HepG2 (cell line): ENCODE measurements at regions not wholly inside any gene's neighbourhood (a gene's known extent, or its start where the extent isn't known, plus 50 kb on each side); places are given as distances from the start of the nearest gene placed in this dataset.
A peak's percentile ranks its signal among the peaks of the same experiment; 100 is the strongest.

Source experiments
- ATAC-seq: fragments of 200-7000 bp; cut with Tn5 transposase; 3 replicates; pipeline ENCODE4 v1.9.1; 2020; ENCODE audit warnings: mild to moderate bottlenecking, moderate library complexity
- BruUV-seq: library from RNA; stranded (reverse); fragments of 400-500 nt; replicated peaks from 2 replicates; lab custom pipeline; 2021; lab: Mats Ljungman, UMichigan
- CTCF ChIA-PET: fragments of 300-600 bp; formaldehyde crosslinking; extraction: SDS; loops from one replicate; lab custom pipeline; 2021; ENCODE audit warnings: low total read pairs, inconsistent platforms, low intra/inter-chr PET ratio; lab: Yijun Ruan, JAX
- POLR2A ChIA-PET: fragments of 350-600 bp; sonication (Branson Sonifier 250); formaldehyde crosslinking; loops from one replicate; lab custom pipeline; 2020; ENCODE audit warnings: antibody characterized with exemption, inconsistent platforms; lab: Yijun Ruan, JAX
- DNase-seq: peaks from one replicate; pipeline ENCODE4 v3.0.0-alpha.2; 2015; ENCODE audit warnings: low spot score
- FAIRE-seq: peaks from 3 replicates; lab custom pipeline; 2011; peaks lifted over from hg19 to GRCh38; lab: Jason Lieb, UNC
- H2AFZ ChIP-seq: one replicate; pipeline ENCODE4 v1.6.1; 2011; ENCODE audit warnings: low read length, inconsistent platforms
- H3K27ac ChIP-seq: fragments of 300-600 bp; 3 replicates; pipeline ENCODE4 v1.8.0; 2011; ENCODE audit warnings: mixed run types, mild to moderate bottlenecking, mixed read lengths, low read length, inconsistent platforms; ENCODE audit not compliant: insufficient read depth; ENCODE audit errors: extremely low read length
- H3K27me3 ChIP-seq, 2 experiments: fragments of 200-600 bp in 1 of 2; 2 replicates in 1 of 2; 3 replicates in 1 of 2; pipeline versions ENCODE4 v1.6.0 to v1.8.0; 2011; ENCODE audit warnings: low read length in 2 of 2, mild to moderate bottlenecking in 2 of 2, moderate library complexity in 2 of 2, inconsistent platforms in 1 of 2; ENCODE audit not compliant: insufficient read depth in 2 of 2, control insufficient read depth in 1 of 2
- H3K36me3 ChIP-seq, 2 experiments: fragments of 200-600 bp in 1 of 2; replicated peaks in 1 of 2; 2 replicates in 1 of 2; 3 replicates in 1 of 2; pipeline versions ENCODE4 v1.5.1 to v1.8.0; 2011; ENCODE audit warnings: low read length in 2 of 2, inconsistent platforms in 1 of 2; ENCODE audit not compliant: insufficient read depth in 2 of 2, control insufficient read depth in 1 of 2
- H3K4me1 ChIP-seq: 2 replicates; pipeline ENCODE4 v1.5.1; 2012; ENCODE audit warnings: low read length, inconsistent platforms; ENCODE audit not compliant: insufficient read depth
- H3K4me2 ChIP-seq: 2 replicates; pipeline ENCODE4 v1.6.0; 2011; ENCODE audit warnings: low read depth, low read length, inconsistent platforms
- H3K4me3 ChIP-seq, 3 experiments: fragments of 200-600 bp in 1 of 3; sonication (generic), shearing (Covaris generic) in 1 of 3; replicated peaks in 1 of 3; 2 replicates each; pipeline ENCODE4 v1.5.1; 2011 to 2016; ENCODE audit warnings: low read length in 3 of 3, inconsistent platforms in 2 of 3, low read depth in 2 of 3, mild to moderate bottlenecking in 2 of 3, control low read depth in 1 of 3, mixed read lengths in 1 of 3; ENCODE audit not compliant: insufficient read depth in 1 of 3
- H3K79me2 ChIP-seq: one replicate; pipeline ENCODE4 v1.6.1; 2011; ENCODE audit warnings: low read length, inconsistent platforms; ENCODE audit not compliant: insufficient read depth
- H3K9ac ChIP-seq: 2 replicates; pipeline ENCODE4 v1.6.0; 2011; ENCODE audit warnings: mild to moderate bottlenecking, low read depth, low read length, inconsistent platforms; ENCODE audit not compliant: insufficient read depth
- H3K9me3 ChIP-seq: 2 replicates; pipeline ENCODE4 v1.5.1; 2012; ENCODE audit warnings: mild to moderate bottlenecking, low read length
- H4K20me1 ChIP-seq: 2 replicates; pipeline ENCODE4 v1.6.0; 2011; ENCODE audit warnings: inconsistent platforms, mild to moderate bottlenecking, low read length, moderate library complexity; ENCODE audit not compliant: insufficient read depth
- SMC3 ChIP-seq: IDR thresholded peaks from 2 replicates; pipeline ENCODE4 v1.6.1; 2011; ENCODE audit warnings: low read length, improper control_type of control experiment
- STAG1 ChIP-seq: sonication (generic); formaldehyde crosslinking; IDR thresholded peaks from 2 replicates; pipeline ENCODE4 v1.4.0; 2020; ENCODE audit warnings: missing genetic modification reagents
- ZNF460 ChIP-seq: sonication (generic); formaldehyde crosslinking; IDR thresholded peaks from 2 replicates; pipeline ENCODE4 v1.5.1; 2020; ENCODE audit warnings: missing genetic modification reagents, mild to moderate bottlenecking, borderline replicate concordance
- ZNF530 ChIP-seq: sonication (generic); formaldehyde crosslinking; IDR thresholded peaks from 2 replicates; pipeline ENCODE4 v1.5.0; 2020; ENCODE audit warnings: low read depth, mild to moderate bottlenecking, missing genetic modification reagents
- WGBS: methylation state at CpG from one replicate; pipeline ENCODE4 v1.1.6; 2017; ENCODE audit warnings: low lambda C conversion rate; 5-methylcytosine and 5-hydroxymethylcytosine counted together
- in situ Hi-C: cut with HindIII; loops from 2 replicates; pipeline ENCODE4 v1.10.0; 2017; ENCODE audit warnings: low pct_unique_long_range_greater_than_20kb; ENCODE audit not compliant: extremely low pct_ligation_motif_present
- intact Hi-C: fragments of 100-400 bp; cut with micrococcal nuclease; formaldehyde crosslinking; loops from one replicate; pipeline ENCODE4 v1.10.0; 2022; ENCODE audit not compliant: unreplicated experiment
- TF ChIP-seq, protein P1 (sequence below): sonication (generic); IDR thresholded peaks from 2 replicates; pipeline ENCODE4 v1.6.1; 2016; ENCODE audit warnings: low read depth, borderline replicate concordance
- TF ChIP-seq, protein P2 (sequence below): sonication (generic); formaldehyde crosslinking; IDR thresholded peaks from 2 replicates; pipeline ENCODE4 v1.4.0; 2020; ENCODE audit warnings: missing genetic modification reagents
- TF ChIP-seq, protein P3 (sequence below): sonication (generic); formaldehyde crosslinking; IDR thresholded peaks from 2 replicates; pipeline ENCODE4 v1.5.0; 2020; ENCODE audit warnings: mild to moderate bottlenecking, missing genetic modification reagents, moderate library complexity

DNA sequence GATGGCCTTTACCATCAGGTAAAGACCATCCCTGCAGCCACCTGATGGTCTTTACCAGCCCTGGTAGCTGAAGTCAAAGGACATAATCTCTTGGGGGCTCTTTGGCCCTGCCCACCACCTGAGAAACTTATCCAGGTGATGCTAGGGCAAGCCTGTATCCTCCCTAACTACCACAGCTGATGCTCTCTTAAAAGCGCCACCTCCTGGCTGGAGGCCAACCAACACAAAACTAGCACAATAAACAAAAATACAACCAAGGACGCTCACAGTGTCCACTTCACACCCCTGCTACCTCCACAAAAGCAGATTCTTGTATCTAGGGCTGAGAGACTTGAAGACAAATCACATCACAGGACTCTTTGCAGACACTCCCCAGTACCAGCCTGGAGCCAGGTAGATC lies 357.1 kb upstream of the POU3F1 start:
- no peak for ATAC-seq

More for the DNA sequence above, 357.1 kb upstream of the POU3F1 start:
- no peak overlapping the region for H2AFZ ChIP-seq
- no peaks in the 10 kb centered on the region for H3K79me2 ChIP-seq
- no TSS peak for BruUV-seq
- CTCF ChIA-PET = interaction anchor here (1.6 kb wide), 1 partner anchor 366 kb away, joined by 4 read pairs; no protein-coding TSS in a partner anchor
- TF ChIP-seq SMC3 = peak; percentile 56; the same call in 1 of the 2 replicates
- TF ChIP-seq ZNF460 = no peak
- no peak for TF ChIP-seq ZNF530 (CRISPR knock-in tag)
- TF ChIP-seq, protein P1, sequence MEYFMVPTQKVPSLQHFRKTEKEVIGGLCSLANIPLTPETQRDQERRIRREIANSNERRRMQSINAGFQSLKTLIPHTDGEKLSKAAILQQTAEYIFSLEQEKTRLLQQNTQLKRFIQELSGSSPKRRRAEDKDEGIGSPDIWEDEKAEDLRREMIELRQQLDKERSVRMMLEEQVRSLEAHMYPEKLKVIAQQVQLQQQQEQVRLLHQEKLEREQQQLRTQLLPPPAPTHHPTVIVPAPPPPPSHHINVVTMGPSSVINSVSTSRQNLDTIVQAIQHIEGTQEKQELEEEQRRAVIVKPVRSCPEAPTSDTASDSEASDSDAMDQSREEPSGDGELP = peak; percentile 31; the same call in 1 of the 2 replicates
- TF ChIP-seq, protein P2, sequence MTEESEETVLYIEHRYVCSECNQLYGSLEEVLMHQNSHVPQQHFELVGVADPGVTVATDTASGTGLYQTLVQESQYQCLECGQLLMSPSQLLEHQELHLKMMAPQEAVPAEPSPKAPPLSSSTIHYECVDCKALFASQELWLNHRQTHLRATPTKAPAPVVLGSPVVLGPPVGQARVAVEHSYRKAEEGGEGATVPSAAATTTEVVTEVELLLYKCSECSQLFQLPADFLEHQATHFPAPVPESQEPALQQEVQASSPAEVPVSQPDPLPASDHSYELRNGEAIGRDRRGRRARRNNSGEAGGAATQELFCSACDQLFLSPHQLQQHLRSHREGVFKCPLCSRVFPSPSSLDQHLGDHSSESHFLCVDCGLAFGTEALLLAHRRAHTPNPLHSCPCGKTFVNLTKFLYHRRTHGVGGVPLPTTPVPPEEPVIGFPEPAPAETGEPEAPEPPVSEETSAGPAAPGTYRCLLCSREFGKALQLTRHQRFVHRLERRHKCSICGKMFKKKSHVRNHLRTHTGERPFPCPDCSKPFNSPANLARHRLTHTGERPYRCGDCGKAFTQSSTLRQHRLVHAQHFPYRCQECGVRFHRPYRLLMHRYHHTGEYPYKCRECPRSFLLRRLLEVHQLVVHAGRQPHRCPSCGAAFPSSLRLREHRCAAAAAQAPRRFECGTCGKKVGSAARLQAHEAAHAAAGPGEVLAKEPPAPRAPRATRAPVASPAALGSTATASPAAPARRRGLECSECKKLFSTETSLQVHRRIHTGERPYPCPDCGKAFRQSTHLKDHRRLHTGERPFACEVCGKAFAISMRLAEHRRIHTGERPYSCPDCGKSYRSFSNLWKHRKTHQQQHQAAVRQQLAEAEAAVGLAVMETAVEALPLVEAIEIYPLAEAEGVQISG (CRISPR knock-in tag) = peak; percentile 80
- TF ChIP-seq, protein P3, sequence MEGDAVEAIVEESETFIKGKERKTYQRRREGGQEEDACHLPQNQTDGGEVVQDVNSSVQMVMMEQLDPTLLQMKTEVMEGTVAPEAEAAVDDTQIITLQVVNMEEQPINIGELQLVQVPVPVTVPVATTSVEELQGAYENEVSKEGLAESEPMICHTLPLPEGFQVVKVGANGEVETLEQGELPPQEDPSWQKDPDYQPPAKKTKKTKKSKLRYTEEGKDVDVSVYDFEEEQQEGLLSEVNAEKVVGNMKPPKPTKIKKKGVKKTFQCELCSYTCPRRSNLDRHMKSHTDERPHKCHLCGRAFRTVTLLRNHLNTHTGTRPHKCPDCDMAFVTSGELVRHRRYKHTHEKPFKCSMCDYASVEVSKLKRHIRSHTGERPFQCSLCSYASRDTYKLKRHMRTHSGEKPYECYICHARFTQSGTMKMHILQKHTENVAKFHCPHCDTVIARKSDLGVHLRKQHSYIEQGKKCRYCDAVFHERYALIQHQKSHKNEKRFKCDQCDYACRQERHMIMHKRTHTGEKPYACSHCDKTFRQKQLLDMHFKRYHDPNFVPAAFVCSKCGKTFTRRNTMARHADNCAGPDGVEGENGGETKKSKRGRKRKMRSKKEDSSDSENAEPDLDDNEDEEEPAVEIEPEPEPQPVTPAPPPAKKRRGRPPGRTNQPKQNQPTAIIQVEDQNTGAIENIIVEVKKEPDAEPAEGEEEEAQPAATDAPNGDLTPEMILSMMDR (CRISPR knock-in tag) = peak; percentile 58
- peak; percentile 39; the same call in 1 of the 2 replicates for TF ChIP-seq STAG1 (CRISPR knock-in tag)
- TF ChIP-seq, all 625 proteins: peak for 5
- no peaks in the 10 kb centered on the region for H3K9me3 ChIP-seq
- H3K36me3 ChIP-seq = no peaks in the 10 kb centered on the region
- no peak overlapping the region for H3K4me3 ChIP-seq
- H3K4me2 ChIP-seq = no peak overlapping the region
- POLR2A ChIA-PET = no interaction called here
- H4K20me1 ChIP-seq = no peaks in the 10 kb centered on the region
- 0% methylated on average over 2 of the region's 2 CpGs for WGBS
- H3K9ac ChIP-seq = no peak overlapping the region
- H3K27me3 ChIP-seq = no peaks in the 10 kb centered on the region
- FAIRE-seq (no peak), DNase-seq (no peak)
- intact Hi-C loops = loop anchor here (5.0 kb wide), 1 partner anchor 366 kb away; no protein-coding TSS in a partner anchor
- in situ Hi-C loops = no loop called here
- H3K4me1 ChIP-seq = no peaks in the 10 kb centered on the region
- H3K27ac ChIP-seq = no peak overlapping the region
